ENCODE measurements at regions not wholly inside any gene's neighbourhood (a gene's known extent, or its start where the extent isn't known, plus 50 kb on each side); places are given as distances from the start of the nearest gene placed in this dataset.

GRCh38 chr11:115764176-115764575 lies 260.0 kb upstream of the CADM1 start:
- no peak overlapping the region for H3K4me3 ChIP-seq
- peaks cover 28% of the 10 kb centered on the region for H3K27me3 ChIP-seq (ENCODE audit: insufficient read depth)
- peaks cover 4% of the 10 kb centered on the region; the same call in 1 of the 3 replicates for H3K4me1 Mint-ChIP-seq

More at GRCh38 chr11:115764176-115764575, 260.0 kb upstream of the CADM1 start:
- Mint-ChIP-seq H3K4me3 (no peak overlapping the region), H3K9me3 (no peaks in the 10 kb centered on the region), H3K36me3 (ENCODE audit: low read depth) (no peaks in the 10 kb centered on the region), H3K27me3 (ENCODE audit: insufficient read depth, low read depth, poor library complexity) (peaks cover 20% of the 10 kb centered on the region), H3K27ac (no peak overlapping the region)
- H3F3A ChIP-seq (replicated peaks; ENCODE audit: low read depth) = no peaks in the 10 kb centered on the region
- ATAC-seq (no peak), DNase-seq (ENCODE audit: low spot score) (no peak)
- no peaks in the 10 kb centered on the region for H3K36me3 ChIP-seq (ENCODE audit: insufficient read depth)
- H3K9me2 ChIP-seq (ENCODE audit: insufficient read depth) = peaks cover 2% of the 10 kb centered on the region; the same call in 1 of the 2 replicates
- H3K4me2 ChIP-seq = no peak overlapping the region
- no peaks in the 10 kb centered on the region for H4K20me1 ChIP-seq (replicated peaks; ENCODE audit: insufficient read depth)
- TF ChIP-seq ZNF462 (CRISPR knock-in tag; IDR thresholded peaks at IDR 0.05) (no peak), EZH2 (IDR thresholded peaks at IDR 0.05; ENCODE audit: low read depth, unreplicated experiment) (no peak), JUNB (IDR thresholded peaks at IDR 0.05; ENCODE audit: unreplicated experiment) (no peak), ETS1 (IDR thresholded peaks at IDR 0.05) (no peak)
- 0 out of 2 replicates have a peak, but pooled peaks cover 3% of the 10 kb centered on the region for H3K4me1 ChIP-seq (ENCODE audit: insufficient read depth)
- no peaks in the 10 kb centered on the region for H3K79me2 ChIP-seq (replicated peaks; ENCODE audit: insufficient read depth)
- H3K27ac ChIP-seq (ENCODE audit: low read depth) = no peak overlapping the region
- no peak overlapping the region for H2AFZ ChIP-seq
